GM18873 (cell line): ENCODE measurements at regions not wholly inside any gene's neighbourhood (a gene's known extent, or its start where the extent isn't known, plus 50 kb on each side); places are given as distances from the start of the nearest gene placed in this dataset.

Experiments
- ATAC-seq: cut with Tn5 transposase; IDR thresholded peaks from one replicate; pipeline ENCODE4 v1.9.1; 2021; ENCODE audit warnings: mild to moderate bottlenecking, moderate library complexity, moderate number of reproducible peaks; ENCODE audit not compliant: unreplicated experiment, low FRiP score

GRCh38 chr20:16220826-16221225 is 352.4 kb downstream of the KIF16B start:
- ATAC-seq = no peak

- ATAC-seq = no peak
Measured at GRCh38 chr20:16219182-16219581, 354.1 kb downstream of the KIF16B start.

GRCh38 chr20:16216914-16217230 is 356.4 kb downstream of the KIF16B start:
- no peak for ATAC-seq

- ATAC-seq = no peak
Measured at GRCh38 chr20:16216227-16216913, 356.9 kb downstream of the KIF16B start.

GRCh38 chr20:16215041-16215440 is 358.2 kb downstream of the KIF16B start:
- ATAC-seq = no peak

- ATAC-seq = no peak
Measured at GRCh38 chr20:16212790-16213189, 360.5 kb downstream of the KIF16B start.

- no peak for ATAC-seq
Measured at GRCh38 chr20:16209951-16210361, 363.3 kb downstream of the KIF16B start.

- ATAC-seq = no peak
Measured at GRCh38 chr20:16209357-16209756, 363.9 kb downstream of the KIF16B start.

GRCh38 chr20:16208443-16208842 is 364.8 kb downstream of the KIF16B start:
- ATAC-seq = no peak

- ATAC-seq = no peak
Measured at GRCh38 chr20:16206817-16207216, 366.4 kb downstream of the KIF16B start.

GRCh38 chr20:16205507-16205906 is 367.7 kb downstream of the KIF16B start:
- no peak for ATAC-seq

- no peak for ATAC-seq
Measured at GRCh38 chr20:16203096-16203495, 370.2 kb downstream of the KIF16B start.

- ATAC-seq = no peak
Measured at GRCh38 chr20:16201191-16201590, 372.1 kb downstream of the KIF16B start.

- no peak for ATAC-seq
Measured at GRCh38 chr20:16197696-16198095, 375.6 kb downstream of the KIF16B start.

GRCh38 chr20:16195671-16196070 is 377.6 kb downstream of the KIF16B start:
- ATAC-seq = no peak

GRCh38 chr20:16194617-16195360 is 378.5 kb downstream of the KIF16B start:
- ATAC-seq = no peak

- ATAC-seq = no peak
Measured at GRCh38 chr20:16191496-16191895, 381.8 kb downstream of the KIF16B start.

- ATAC-seq = no peak
Measured at GRCh38 chr20:16189371-16189770, 383.9 kb downstream of the KIF16B start.

GRCh38 chr20:16187956-16188616 is 385.2 kb downstream of the KIF16B start:
- no peak for ATAC-seq

- ATAC-seq = no peak
Measured at GRCh38 chr20:16179919-16180318, 393.3 kb downstream of the KIF16B start.

GRCh38 chr20:16179371-16179770 is 393.9 kb downstream of the KIF16B start:
- no peak for ATAC-seq
